Hepatocyte (in vitro differentiated cells): ENCODE measurements at regions not wholly inside any gene's neighbourhood (a gene's known extent, or its start where the extent isn't known, plus 50 kb on each side); places are given as distances from the start of the nearest gene placed in this dataset.

Experiments
- CTCF ChIP-seq: fragments of 200-600 bp; sonication (generic); IDR thresholded peaks from 2 replicates; pipeline ENCODE4 v1.5.1; 2016; ENCODE audit warnings: antibody characterized with exemption, mild to moderate bottlenecking; ENCODE audit not compliant: poor library complexity
- EZH2 ChIP-seq: fragments of 200-600 bp; sonication (generic); IDR thresholded peaks from 2 replicates; pipeline ENCODE4 v1.6.1; 2016; ENCODE audit warnings: antibody characterized with exemption, mild to moderate bottlenecking, borderline replicate concordance
- EZH2phosphoT487 ChIP-seq: fragments of 200-600 bp; sonication (generic); IDR thresholded peaks from one replicate; pipeline ENCODE4 v1.6.1; 2018; ENCODE audit warnings: antibody characterized with exemption, mild to moderate bottlenecking, low read depth, moderate library complexity; ENCODE audit not compliant: unreplicated experiment, severe bottlenecking

GRCh38 chr9:103977163-103977562 is 116.9 kb upstream of the SMC2 start:
- TF ChIP-seq EZH2 (no peak), CTCF (no peak), EZH2phosphoT487 (no peak)
